ENCODE measurements at regions not wholly inside any gene's neighbourhood (a gene's known extent, or its start where the extent isn't known, plus 50 kb on each side); places are given as distances from the start of the nearest gene placed in this dataset.
"Not testable (repeated sequence)": the region's sequence is repeated elsewhere in the genome, so short reads cannot be mapped to it uniquely, and the experiment has no call there.

- DNase-seq: not testable (repeated sequence)
Observed at GRCh38 chr2:176578292-176578691, 309.1 kb downstream of the MTX2 start.

- no peak for DNase-seq
Observed at GRCh38 chr2:176579608-176580007, 310.4 kb downstream of the MTX2 start.

GRCh38 chr2:176581557-176582165 is 312.4 kb downstream of the MTX2 start:
- DNase-seq: no peak

GRCh38 chr2:176582176-176582575 is 312.9 kb downstream of the MTX2 start:
- DNase-seq: no peak

- no peak for DNase-seq
Observed at GRCh38 chr2:176582990-176583481, 313.8 kb downstream of the MTX2 start.

GRCh38 chr2:176583607-176584006 is 314.4 kb downstream of the MTX2 start:
- no peak for DNase-seq

GRCh38 chr2:176584333-176584732 is 315.1 kb downstream of the MTX2 start:
- no peak for DNase-seq

- DNase-seq: no peak
Observed at GRCh38 chr2:176585291-176585690, 316.0 kb downstream of the MTX2 start.

- DNase-seq: no peak
Observed at GRCh38 chr2:176585791-176586190, 316.5 kb downstream of the MTX2 start.

- no peak for DNase-seq
Observed at GRCh38 chr2:176589287-176589686, 320.0 kb downstream of the MTX2 start.

GRCh38 chr2:176589825-176590440 is 320.7 kb downstream of the MTX2 start:
- DNase-seq: no peak

- DNase-seq: no peak
Observed at GRCh38 chr2:176592216-176592615, 323.0 kb downstream of the MTX2 start.

- no peak for DNase-seq
Observed at GRCh38 chr2:176595986-176596385, 326.7 kb downstream of the MTX2 start.

GRCh38 chr2:176597916-176598315 is 328.7 kb downstream of the MTX2 start:
- DNase-seq: no peak

GRCh38 chr2:176598351-176598750 is 329.1 kb downstream of the MTX2 start:
- no peak for DNase-seq

GRCh38 chr2:176599796-176600485 is 330.7 kb downstream of the MTX2 start:
- DNase-seq: no peak

- no peak for DNase-seq
Observed at GRCh38 chr2:176601066-176601465, 331.8 kb downstream of the MTX2 start.

- no peak for DNase-seq
Observed at GRCh38 chr2:176612036-176612435, 342.8 kb downstream of the MTX2 start.

- DNase-seq: no peak
Observed at GRCh38 chr2:176612736-176613135, 343.5 kb downstream of the MTX2 start.

GRCh38 chr2:176613323-176613987 is 344.2 kb downstream of the MTX2 start:
- DNase-seq: no peak

- no peak for DNase-seq
Observed at GRCh38 chr2:176614049-176614448, 344.8 kb downstream of the MTX2 start.

- DNase-seq: no peak
Observed at GRCh38 chr2:176614930-176615329, 345.7 kb downstream of the MTX2 start.

- DNase-seq: no peak
Observed at GRCh38 chr2:176619504-176619903, 350.3 kb downstream of the MTX2 start.

GRCh38 chr2:176621350-176621749 is 352.1 kb downstream of the MTX2 start:
- no peak for DNase-seq
